HG03045 (cell line): ENCODE measurements at regions not wholly inside any gene's neighbourhood (a gene's known extent, or its start where the extent isn't known, plus 50 kb on each side); places are given as distances from the start of the nearest gene placed in this dataset.

Experiments used
- ATAC-seq: cut with Tn5 transposase; IDR thresholded peaks from one replicate; pipeline ENCODE4 v1.9.1; 2021; ENCODE audit warnings: mild to moderate bottlenecking, moderate library complexity; ENCODE audit not compliant: unreplicated experiment

GRCh38 chr4:129167640-129168260, 71.8 kb downstream of the C4orf33 start:
- ATAC-seq, result no peak

GRCh38 chr4:129172181-129172580, 76.2 kb downstream of the C4orf33 start:
- ATAC-seq, result no peak

- no peak for ATAC-seq
Measured at GRCh38 chr4:129176864-129177263, 80.9 kb downstream of the C4orf33 start.

- no peak for ATAC-seq
Measured at GRCh38 chr4:129179276-129179675, 83.3 kb downstream of the C4orf33 start.

GRCh38 chr4:129189630-129190029, 93.7 kb downstream of the C4orf33 start:
- ATAC-seq, result no peak

GRCh38 chr4:129193357-129194100, 97.6 kb downstream of the C4orf33 start:
- ATAC-seq, result no peak

- ATAC-seq, result no peak
Measured at GRCh38 chr4:129208481-129208880, 112.5 kb downstream of the C4orf33 start.

- no peak for ATAC-seq
Measured at GRCh38 chr4:129213692-129214091, 117.7 kb downstream of the C4orf33 start.

- ATAC-seq, result no peak
Measured at GRCh38 chr4:129218360-129218759, 122.4 kb downstream of the C4orf33 start.

- no peak for ATAC-seq
Measured at GRCh38 chr4:129218897-129219296, 122.9 kb downstream of the C4orf33 start.

GRCh38 chr4:129220254-129220653, 124.3 kb downstream of the C4orf33 start:
- no peak for ATAC-seq

- ATAC-seq, result no peak
Measured at GRCh38 chr4:129223945-129224344, 128.0 kb downstream of the C4orf33 start.

GRCh38 chr4:129230846-129231245, 134.9 kb downstream of the C4orf33 start:
- ATAC-seq, result no peak

- ATAC-seq, result no peak
Measured at GRCh38 chr4:129231945-129232588, 136.1 kb downstream of the C4orf33 start.

GRCh38 chr4:129232589-129233337, 136.8 kb downstream of the C4orf33 start:
- ATAC-seq, result no peak

- no peak for ATAC-seq
Measured at GRCh38 chr4:129233691-129234090, 137.7 kb downstream of the C4orf33 start.

- no peak for ATAC-seq
Measured at GRCh38 chr4:129236351-129236750, 140.4 kb downstream of the C4orf33 start.

- ATAC-seq, result no peak
Measured at GRCh38 chr4:129239088-129239487, 143.1 kb downstream of the C4orf33 start.

GRCh38 chr4:129240816-129241215, 144.9 kb downstream of the C4orf33 start:
- no peak for ATAC-seq

- ATAC-seq, result no peak
Measured at GRCh38 chr4:129246145-129246544, 150.2 kb downstream of the C4orf33 start.

GRCh38 chr4:129246910-129247461, 151.0 kb downstream of the C4orf33 start:
- no peak for ATAC-seq
